Kidney (tissue), 13 donors: ENCODE measurements at regions not wholly inside any gene's neighbourhood (a gene's known extent, or its start where the extent isn't known, plus 50 kb on each side); places are given as distances from the start of the nearest gene placed in this dataset.
A peak's percentile ranks its signal among the peaks of the same experiment; 100 is the strongest.

ENCODE experiments used
- DNase-seq, 5 donors: peaks; one replicate each; pipeline ENCODE4 v3.0.0-alpha.2; 2013 to 2020
- FAIRE-seq: peaks from 2 replicates; lab custom pipeline; 2012; peaks lifted over from hg19 to GRCh38; lab: Jason Lieb, UNC
- H3K27ac ChIP-seq, 2 donors: one replicate each; pipeline ENCODE4 v1.7.0; 2013; ENCODE audit warnings: low read depth in 2 of 2, low read length in 2 of 2, inconsistent platforms in 1 of 2
- H3K27me3 ChIP-seq: one replicate; pipeline ENCODE4 v1.7.1; 2013; ENCODE audit warnings: low read length, inconsistent platforms; ENCODE audit not compliant: control insufficient read depth, insufficient read depth
- H3K36me3 ChIP-seq, 3 donors: one replicate each; pipeline versions ENCODE4 v1.7.0 to v1.7.1; 2013; ENCODE audit warnings: low read length in 3 of 3, control low read depth in 1 of 3, inconsistent platforms in 1 of 3; ENCODE audit not compliant: insufficient read depth in 3 of 3, control insufficient read depth in 2 of 3
- H3K4me1 ChIP-seq, 3 donors: one replicate each; pipeline versions ENCODE4 v1.7.0 to v1.7.1; 2013; ENCODE audit warnings: low read length in 3 of 3, inconsistent platforms in 1 of 3, low read depth in 1 of 3; ENCODE audit not compliant: control insufficient read depth in 2 of 3, insufficient read depth in 2 of 3
- H3K4me3 ChIP-seq, 3 donors: one replicate each; pipeline versions ENCODE4 v1.7.0 to v1.8.1; 2013; ENCODE audit warnings: low read length in 3 of 3, control low read depth in 1 of 3, inconsistent platforms in 1 of 3
- H3K9ac ChIP-seq, 3 donors: one replicate each; pipeline versions ENCODE4 v1.7.0 to v1.7.1; 2013; ENCODE audit warnings: low read length in 3 of 3, control low read depth in 1 of 3, inconsistent platforms in 1 of 3
- H3K9me3 ChIP-seq, 3 donors: one replicate each; pipeline versions ENCODE4 v1.7.0 to v1.7.1; 2013; ENCODE audit warnings: low read length in 3 of 3, control low read depth in 1 of 3, inconsistent platforms in 1 of 3; ENCODE audit not compliant: control insufficient read depth in 2 of 3, insufficient read depth in 1 of 3
- CTCF ChIP-seq: IDR thresholded peaks from 3 replicates; pipeline ENCODE4 v1.5.1; 2012; ENCODE audit warnings: mild to moderate bottlenecking, moderate library complexity, borderline replicate concordance; ENCODE audit not compliant: insufficient read depth; ENCODE audit errors: extremely low read depth
- intact Hi-C: fragments of 100-400 bp; cut with DNase I; formaldehyde crosslinking; loops from one replicate; pipeline ENCODE4 v1.11.1; 2022
- donor health status: control.
- donor health status: control.
- donor health status: control.
- donor health status: control.
- donor health status: control.
- donor health status: DM: yes; HTN: yes; CAD: no.
- donor health status: Normal renal cell carcinoma (clear cell type).

DNA sequence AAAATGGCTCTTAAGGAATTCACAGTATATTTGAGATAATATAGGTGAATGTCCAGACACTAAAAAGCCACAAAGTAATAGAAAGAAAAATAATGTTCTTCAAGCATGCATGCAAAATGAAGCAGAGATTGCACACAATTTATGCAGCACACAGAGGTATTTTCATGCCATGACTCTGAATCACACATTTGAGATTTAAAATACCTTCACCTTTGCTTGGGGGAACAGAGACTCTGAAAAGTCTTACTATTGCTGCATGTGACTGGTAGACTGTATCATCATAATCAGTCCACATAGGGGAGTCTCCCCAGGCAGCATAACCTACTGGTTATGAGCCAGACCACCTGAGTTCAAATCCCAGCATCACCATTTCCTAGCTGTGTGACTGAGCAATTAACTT, 96.2 kb downstream of the RCN1 start:
- intact Hi-C loops, result no loop called here
- DNase-seq, result no peak
- Histone ChIP-seq H3K4me1 (no peaks in the 10 kb centered on the region), H3K27me3 (no peaks in the 10 kb centered on the region), H3K9me3 (no peaks in the 10 kb centered on the region), H3K27ac (no peak overlapping the region), H3K9ac (no peak overlapping the region), H3K36me3 (no peaks in the 10 kb centered on the region), H3K4me3 (no peak overlapping the region)
- no peak for FAIRE-seq
- TF ChIP-seq CTCF, result no peak

DNA sequence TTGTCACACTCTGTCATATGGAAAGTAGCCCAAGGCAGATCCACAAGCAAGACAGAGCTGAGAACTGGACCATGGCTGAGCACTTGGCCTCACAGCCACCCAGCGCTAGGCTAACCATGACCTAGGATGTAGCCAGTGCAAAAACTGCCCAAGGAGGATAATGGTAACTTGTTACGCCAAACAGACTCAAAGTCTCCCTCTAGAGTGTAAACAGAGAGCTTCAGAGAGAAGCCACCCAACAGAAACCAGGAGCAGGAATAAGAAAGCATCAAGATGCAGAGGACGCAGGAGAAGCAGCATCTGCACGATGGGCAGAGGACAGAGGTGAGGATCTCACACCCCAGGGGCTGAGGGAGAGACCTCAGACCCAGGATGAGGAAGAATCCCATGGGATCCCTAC, 97.9 kb downstream of the RCN1 start:
- DNase-seq (no peak), FAIRE-seq (no peak)
- Histone ChIP-seq H3K36me3 (no peaks in the 10 kb centered on the region), H3K9ac (no peak overlapping the region), H3K4me3 (no peak overlapping the region), H3K4me1 (no peaks in the 10 kb centered on the region), H3K27me3 (no peaks in the 10 kb centered on the region), H3K27ac (no peak overlapping the region), H3K9me3 (no peaks in the 10 kb centered on the region)
- intact Hi-C loops, result no loop called here
- TF ChIP-seq CTCF, result no peak

DNA sequence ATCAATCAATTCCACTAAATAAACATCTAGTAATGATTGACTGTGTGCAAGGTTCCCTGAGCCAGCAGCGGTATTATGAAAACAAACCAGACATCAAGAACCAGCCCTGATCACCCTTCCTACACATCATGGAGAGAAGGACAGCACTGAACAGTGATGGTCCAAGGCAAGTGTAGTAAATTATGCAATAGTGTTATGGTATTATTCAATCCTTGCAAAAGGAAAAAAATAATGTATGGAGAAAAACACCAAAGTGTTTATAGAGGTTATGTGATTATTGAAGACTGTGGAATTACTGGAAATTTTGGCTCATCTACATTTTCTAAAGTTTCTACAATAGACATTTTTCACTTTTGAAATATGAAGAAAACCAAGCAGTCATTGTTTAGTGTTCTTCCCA, 105.3 kb downstream of the RCN1 start:
- H3K36me3 ChIP-seq, result no peaks in the 10 kb centered on the region
- no peak overlapping the region for H3K9ac ChIP-seq
- TF ChIP-seq CTCF, result no peak
- H3K4me3 ChIP-seq, result no peak overlapping the region
- H3K27ac ChIP-seq, result no peak overlapping the region
- no peak for FAIRE-seq
- no peaks in the 10 kb centered on the region for H3K9me3 ChIP-seq
- intact Hi-C loops, result no loop called here
- DNase-seq, result no peak
- no peaks in the 10 kb centered on the region for H3K4me1 ChIP-seq
- no peaks in the 10 kb centered on the region for H3K27me3 ChIP-seq

GRCh38 chr11:32198053-32198452, 107.2 kb downstream of the RCN1 start:
- no peak overlapping the region for H3K4me3 ChIP-seq
- H3K9me3 ChIP-seq, result no peaks in the 10 kb centered on the region
- no peaks in the 10 kb centered on the region for H3K27me3 ChIP-seq
- intact Hi-C loops, result no loop called here
- FAIRE-seq, result no peak
- H3K27ac ChIP-seq, result no peak overlapping the region
- H3K4me1 ChIP-seq, result no peaks in the 10 kb centered on the region
- H3K9ac ChIP-seq, result no peak overlapping the region
- peak in 2 of 5 donors; percentile 21 to 42 for DNase-seq
- TF ChIP-seq CTCF, result no peak
- H3K36me3 ChIP-seq, result no peaks in the 10 kb centered on the region
